ENCODE measurements at regions not wholly inside any gene's neighbourhood (a gene's known extent, or its start where the extent isn't known, plus 50 kb on each side); places are given as distances from the start of the nearest gene placed in this dataset.
"Not testable (repeated sequence)": the region's sequence is repeated elsewhere in the genome, so short reads cannot be mapped to it uniquely, and the experiment has no call there.

DNA sequence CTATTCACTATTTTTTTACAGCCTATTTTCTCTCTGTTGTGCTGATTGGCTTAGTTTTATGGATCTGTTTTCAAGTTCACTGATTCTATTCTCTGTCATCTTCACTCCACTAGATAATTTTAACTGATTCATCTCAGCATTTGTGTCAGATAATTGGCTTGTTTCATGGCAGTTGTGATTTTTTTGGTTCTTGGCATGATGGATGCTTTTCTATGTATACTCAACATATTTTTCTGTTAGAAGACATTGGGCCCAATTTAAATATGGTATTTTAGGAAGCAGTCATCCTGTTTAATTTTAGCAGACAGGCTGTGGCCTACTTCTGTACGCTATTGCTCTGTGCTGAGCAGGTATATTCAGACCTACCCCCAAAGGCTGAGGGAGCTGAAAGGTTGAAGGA, 1865.3 kb upstream of the ACO1 start:
- DNase-seq (ENCODE audit: low spot score) = no peak

DNA sequence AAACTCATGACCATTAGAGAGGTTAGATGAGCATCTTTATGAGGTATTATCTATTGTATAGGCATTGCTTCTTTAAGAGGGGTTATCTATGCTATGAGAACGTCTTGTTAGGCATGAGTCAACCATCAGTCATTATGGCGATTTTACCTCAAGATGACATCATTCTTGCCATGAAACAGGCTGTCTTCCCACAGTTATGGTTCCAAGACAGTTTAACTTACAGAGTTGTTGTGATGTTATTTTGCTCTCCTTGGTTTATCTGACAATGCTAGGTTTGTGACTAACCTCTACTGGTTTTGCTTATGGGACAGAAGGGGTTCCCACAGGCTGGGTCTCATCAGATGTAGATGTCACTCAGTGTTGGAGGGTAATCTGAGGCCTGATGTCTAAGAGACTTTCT, 1864.7 kb upstream of the ACO1 start:
- DNase-seq (ENCODE audit: low spot score) = no peak

DNA sequence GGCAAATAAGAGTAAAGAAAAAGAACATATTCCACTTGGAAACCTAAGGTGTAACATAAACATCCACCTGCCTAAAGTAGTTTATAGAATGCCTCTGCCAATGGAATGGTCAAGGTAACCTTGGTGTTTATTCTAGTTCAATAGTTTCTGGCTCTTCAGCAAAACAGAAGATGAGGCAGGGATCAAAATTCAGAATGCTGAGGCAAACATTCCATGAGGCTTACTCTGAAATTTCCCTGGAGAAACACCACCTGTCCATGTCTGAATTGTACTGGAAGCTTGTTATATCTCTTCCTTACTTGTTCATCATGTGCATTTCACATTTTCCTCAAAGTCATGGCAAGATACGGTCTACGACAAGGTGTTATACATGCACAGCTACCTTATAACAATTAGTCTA, 1862.4 kb upstream of the ACO1 start:
- DNase-seq (ENCODE audit: low spot score) = no peak

DNA sequence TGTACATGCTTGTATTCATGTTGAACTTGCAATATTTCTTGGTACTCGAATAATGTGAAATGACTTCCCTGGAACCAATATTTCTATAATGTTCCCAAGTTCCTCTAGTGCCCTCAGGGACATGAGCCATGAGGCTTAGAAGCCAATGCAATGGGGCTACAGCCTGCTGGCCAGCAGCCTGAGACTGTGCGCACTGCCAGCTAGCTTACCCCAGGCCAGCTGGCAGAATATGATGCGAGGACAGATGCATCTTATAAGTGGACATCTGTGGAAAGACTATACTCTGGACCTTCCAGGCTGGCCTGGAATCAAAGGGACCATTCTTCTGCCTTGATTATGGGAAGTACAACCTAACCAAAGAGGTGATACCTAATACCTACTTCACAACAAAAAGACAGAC, 1862.0 kb upstream of the ACO1 start:
- peak; percentile 78 for DNase-seq (ENCODE audit: low spot score)

DNA sequence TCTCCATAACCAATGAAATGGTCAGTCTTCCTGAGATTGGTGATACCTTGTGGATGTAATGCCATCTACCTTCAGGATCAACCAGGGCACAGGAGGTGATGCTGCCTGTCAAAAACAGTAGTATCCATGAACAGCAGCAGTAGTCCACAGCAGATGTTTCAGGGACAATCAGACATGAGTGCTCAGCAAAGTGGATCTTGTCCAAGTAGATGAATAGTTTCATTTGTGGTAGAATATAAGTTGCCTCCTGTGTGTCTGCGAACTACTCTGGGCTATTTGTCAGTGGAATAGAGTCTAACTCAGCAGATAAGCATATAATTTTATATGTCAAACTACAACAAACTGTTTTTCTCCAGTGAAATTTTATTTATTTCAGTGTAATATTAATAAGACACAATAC, 1860.1 kb upstream of the ACO1 start:
- DNase-seq (ENCODE audit: low spot score) = peak; percentile 39

DNA sequence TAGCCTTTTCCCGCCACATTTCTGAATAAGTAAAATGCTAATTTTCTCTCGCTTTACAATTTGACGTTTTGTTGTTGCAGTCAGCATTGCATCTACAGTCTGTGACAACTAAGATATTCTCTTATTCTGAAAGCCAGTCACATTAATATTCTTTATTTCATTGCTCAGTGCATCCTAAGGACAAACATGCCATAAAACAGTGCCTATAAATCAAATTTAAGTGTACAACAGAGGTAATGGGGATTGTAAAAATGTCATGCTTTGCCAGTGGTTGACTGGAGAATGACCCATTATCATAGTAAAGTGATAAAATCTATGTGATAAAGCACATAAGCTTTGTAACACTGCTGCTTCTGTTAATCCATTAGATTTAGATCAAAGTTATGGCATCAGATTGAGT, 1850.0 kb upstream of the ACO1 start:
- DNase-seq (ENCODE audit: low spot score) = no peak

DNA sequence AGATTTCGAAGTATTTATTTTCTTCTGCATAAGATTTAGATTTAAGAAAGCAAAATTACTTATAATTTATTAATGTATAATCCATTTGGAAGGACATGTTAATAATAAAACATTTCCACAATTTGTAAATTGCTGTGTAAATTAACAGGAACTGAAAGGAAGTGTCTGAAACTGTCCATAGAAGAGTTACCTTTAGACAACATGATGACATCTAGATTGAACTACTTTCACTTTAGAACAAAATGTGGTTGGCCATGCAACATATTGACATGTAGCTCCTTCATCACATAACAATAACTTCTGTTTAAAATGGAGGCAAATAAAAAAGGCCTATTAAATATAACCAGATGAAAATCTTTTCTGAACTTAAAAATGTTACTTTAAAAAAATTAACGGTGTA, 1849.5 kb upstream of the ACO1 start:
- no peak for DNase-seq (ENCODE audit: low spot score)

DNA sequence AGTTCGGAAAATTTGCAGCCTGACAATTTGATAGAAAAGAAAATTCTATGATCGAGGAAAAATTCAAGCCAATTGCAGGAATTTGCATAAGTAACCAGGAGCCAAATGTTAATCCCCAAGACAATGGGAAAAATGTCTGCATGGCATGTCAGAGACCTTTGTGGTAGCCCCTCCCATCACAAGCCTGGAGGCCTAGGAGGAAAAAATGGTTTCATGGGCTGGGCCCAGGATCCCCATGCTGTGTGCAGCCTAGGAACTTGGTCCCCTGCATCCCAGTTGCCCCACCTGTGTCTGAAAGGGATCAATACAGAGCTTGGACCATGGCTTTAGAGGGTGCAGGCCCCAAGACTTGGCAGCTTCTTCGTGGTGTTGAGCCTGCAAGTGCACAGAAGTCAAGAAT, 1847.9 kb upstream of the ACO1 start:
- no peak for DNase-seq (ENCODE audit: low spot score)

DNA sequence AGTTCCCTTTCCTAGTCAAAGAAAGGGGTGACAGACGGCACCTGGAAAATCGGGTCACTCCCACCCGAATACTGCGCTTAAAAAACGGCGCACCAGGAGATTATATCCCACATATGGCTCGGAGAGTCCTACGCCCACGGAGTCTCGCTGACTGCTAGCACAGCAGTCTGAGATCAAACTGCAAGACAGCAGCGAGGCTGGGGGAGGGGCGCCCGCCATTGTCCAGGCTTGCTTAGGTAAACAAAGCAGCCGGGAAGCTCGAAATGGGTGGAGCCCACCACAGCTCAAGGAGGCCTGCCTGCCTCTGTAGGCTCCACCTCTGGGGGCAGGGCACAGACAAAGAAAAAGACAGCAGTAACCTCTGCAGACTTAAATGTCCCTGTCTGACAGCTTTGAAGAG, 1844.7 kb upstream of the ACO1 start:
- DNase-seq (ENCODE audit: low spot score) = not testable (repeated sequence)

DNA sequence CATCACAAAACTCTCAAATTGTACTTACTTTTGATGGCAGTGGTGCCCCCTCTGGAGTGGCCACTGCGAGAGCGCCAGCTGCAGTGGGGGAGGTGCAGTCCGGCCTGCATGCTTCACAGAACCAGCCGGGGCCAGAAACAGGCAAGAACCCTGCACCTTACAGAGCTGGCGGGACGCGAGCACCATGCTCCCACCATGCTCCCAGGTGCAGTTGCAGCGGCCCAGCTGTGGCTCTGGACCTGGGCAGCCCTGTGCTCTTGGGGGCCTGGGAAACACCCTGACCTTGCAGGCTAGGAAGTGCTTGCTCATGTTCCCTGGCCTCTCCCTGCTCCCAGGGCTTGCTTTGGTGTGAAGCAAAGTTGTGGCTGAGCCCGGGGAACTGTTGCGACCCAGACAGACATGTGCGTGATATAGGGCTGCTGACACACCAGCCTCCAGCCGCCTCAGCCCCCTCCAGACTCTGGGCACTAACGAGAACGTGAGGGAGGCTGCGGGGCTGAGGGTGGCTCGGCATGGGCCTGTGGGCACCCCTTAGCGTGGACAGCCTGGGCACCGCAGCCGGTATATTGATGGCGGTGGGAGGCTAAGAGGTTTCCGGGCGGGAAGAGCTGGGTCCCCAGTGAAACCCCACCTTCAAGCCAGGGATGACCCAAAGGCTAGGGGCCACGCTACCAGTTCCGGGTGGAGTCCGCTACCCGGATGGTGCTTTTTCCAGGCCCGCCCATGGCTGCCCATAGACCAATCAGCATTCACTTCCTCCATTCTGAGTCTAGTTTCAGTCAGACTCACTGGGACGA, 1809.9 kb upstream of the ACO1 start:
- no peak for DNase-seq (ENCODE audit: low spot score)

DNA sequence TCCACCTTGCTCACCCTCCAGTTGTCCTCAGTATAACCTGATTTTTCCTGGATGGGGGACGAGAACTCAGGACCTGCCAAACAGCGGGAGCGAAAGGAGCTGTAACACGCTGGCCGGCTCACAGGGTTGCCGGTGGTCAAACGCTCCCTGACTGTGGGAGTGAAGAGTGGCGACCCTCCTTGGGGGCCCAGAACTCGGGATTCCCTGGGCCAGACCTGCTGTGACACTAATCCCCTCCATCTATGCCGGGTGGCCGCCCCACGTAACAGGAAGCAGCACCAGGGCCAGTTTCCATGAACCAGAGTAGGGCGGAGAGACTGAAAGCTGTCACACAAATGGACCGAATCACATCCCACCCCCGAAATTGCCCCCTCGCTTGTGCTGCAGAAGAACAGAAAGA, 1809.2 kb upstream of the ACO1 start:
- no peak for DNase-seq (ENCODE audit: low spot score)

DNA sequence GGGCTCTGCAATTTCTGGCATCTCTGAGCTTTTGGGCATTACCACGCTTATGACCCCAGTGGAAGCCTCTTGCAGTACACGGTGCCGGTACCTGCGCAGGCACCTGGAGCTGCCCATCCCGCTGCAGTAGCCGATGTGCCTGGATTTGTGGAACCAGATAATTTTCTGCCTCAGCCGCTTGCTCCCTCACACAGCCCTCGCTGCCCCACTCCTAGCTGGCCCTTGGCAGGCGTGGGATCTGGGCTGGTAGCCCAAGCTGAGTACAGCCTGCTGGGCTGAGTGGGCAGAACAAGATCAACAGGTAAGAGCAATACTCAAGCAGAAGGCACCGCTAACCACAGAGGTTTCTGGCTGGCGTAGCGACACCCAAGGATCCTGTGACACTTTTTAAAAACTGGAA, 1808.8 kb upstream of the ACO1 start:
- no peak for DNase-seq (ENCODE audit: low spot score)

DNA sequence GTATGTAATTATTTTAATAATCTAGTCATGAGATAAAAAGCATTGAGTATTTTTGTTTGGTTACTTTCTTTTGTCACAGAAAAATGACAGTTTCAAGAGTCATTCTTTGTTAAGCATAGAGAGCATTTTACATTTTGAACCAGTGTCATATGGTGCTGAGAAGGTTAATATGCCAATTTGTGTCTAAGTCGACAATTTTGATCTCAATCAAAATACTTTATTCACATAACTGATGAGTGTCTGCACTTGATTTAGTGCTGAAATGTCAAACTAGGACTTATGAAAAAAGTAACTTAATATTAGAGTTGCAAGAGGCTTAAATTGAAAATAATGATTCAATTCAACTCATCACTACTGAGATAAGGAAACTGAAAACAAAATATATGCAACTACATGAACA, 1804.6 kb upstream of the ACO1 start:
- DNase-seq (ENCODE audit: low spot score) = no peak

DNA sequence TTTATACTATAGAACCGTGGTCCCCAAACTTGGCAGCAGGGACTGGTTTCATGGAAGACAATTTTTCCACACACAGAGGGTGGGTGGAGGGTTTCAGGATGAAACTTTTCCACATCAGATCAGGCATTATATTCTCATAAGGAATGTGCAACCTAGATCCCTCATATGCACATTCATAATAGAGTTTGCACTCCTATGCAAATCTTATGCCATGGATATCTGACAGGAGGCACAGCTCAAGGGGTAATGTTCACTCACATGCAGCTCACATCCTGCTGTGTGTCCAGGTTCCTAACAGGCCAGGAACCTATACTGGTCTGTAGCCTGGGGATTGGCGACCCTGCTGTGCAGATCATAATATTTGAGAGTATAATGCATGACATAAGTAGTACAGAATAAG, 1802.2 kb upstream of the ACO1 start:
- no peak for DNase-seq (ENCODE audit: low spot score)

DNA sequence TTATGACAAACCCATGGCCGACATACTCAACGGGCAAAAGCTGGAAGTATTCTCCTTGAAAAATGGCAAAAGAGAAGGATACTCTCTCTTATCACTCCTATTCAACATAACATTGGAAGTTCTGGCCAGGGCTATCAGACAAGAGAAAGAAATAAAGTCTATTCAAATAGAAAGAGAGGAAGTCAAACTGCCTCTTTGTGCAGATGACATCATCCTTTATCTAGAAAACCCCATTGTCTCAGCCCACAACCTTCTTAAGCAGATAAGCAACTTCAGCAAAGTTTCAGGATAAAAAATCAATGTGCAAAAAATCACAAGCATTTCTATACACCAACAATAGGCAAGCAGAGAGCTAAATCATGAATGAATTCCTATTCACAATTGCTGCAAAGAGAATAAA, 1799.9 kb upstream of the ACO1 start:
- DNase-seq (ENCODE audit: low spot score) = no peak

DNA sequence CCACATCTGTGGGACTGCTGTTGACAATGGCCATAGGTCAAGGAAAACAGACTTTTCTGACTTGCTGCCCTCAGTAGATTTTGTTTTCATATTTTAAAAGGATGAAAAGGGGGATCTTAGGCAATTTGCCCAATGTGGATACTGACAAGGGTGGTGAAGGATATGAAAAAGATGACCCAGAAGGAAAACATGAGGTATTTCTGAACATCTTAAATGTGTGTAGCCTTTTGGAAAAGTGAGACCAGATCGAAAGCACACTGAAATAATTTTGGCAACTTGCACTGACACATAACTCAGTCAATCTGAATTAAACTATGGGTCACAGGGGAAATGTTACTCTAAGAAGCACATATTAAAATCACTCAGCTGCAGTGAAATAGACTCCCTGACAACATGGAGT, 1793.0 kb upstream of the ACO1 start:
- no peak for DNase-seq (ENCODE audit: low spot score)

DNA sequence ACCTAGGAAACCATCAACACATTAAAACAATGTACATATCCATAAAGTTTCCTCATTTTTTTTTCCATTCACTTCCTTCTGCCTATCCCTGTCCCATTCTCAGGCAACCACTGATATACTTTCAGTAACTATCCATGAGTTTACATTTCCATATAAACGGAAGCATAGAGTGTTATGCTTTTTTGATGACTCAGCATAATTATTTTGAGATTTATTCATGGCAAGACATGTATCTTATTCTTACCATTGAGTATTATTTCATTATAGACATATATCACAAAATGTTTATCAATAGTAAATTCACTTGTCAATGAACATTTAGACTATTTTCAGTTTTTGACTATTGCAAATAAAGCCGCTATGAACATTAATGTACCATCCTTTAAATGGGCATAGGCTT, 1786.8 kb upstream of the ACO1 start:
- no peak for DNase-seq (ENCODE audit: low spot score)

DNA sequence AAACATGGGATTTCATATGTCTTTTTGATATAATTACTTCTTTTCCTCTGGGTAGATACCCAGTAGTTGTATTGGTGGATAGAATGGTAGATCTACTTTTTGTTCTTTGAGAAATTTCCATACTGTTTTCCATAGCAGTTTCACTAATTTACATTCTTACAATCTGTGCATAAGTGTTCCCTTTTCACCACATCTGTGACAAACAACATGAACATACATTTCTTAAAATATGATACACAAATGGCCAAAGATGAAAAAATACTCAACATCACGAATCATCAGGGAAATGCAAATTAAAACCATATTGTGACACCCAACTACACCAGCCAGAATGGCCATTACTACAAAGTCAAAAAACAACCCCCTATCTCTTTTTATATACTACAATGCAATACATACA, 1778.5 kb upstream of the ACO1 start:
- no peak for DNase-seq (ENCODE audit: low spot score)

DNA sequence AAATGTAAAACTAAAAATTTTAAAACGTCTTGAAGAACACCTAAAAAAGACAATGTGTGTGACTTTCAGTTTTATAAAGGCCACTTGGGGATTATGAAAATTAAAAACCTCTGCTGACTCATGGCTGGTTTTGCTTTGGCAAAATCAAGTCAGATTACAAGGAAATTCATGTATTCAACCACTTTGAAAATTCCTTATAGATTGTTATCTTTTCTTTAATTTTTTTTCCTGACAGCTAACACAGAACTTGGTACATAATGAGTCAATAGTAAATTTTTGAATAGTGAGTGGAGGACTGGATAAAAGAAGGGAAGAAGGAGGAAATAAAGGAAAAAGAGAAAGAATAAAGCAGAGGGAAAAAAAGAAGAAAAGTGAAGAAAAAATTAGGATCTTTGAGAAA, 1774.7 kb upstream of the ACO1 start:
- DNase-seq (ENCODE audit: low spot score) = no peak

DNA sequence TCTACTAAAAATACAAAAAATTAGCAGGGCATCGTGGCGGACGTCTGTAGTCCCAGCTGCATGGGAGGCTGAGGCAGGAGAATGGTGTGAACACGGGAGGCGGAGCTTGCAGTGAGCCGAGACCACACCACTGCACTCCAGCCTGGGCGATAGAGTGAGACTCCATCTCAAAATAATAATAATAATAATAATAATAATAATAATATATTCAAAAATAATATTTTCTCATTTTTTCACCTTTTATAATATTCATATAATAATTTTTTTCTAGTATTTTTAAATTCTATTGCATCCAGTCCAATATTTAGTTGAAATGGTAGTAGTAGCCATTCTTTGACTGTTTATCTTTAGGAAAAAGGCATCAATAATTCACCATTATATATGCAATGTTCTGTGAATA, 1767.7 kb upstream of the ACO1 start:
- not testable (repeated sequence) for DNase-seq (ENCODE audit: low spot score)

DNA sequence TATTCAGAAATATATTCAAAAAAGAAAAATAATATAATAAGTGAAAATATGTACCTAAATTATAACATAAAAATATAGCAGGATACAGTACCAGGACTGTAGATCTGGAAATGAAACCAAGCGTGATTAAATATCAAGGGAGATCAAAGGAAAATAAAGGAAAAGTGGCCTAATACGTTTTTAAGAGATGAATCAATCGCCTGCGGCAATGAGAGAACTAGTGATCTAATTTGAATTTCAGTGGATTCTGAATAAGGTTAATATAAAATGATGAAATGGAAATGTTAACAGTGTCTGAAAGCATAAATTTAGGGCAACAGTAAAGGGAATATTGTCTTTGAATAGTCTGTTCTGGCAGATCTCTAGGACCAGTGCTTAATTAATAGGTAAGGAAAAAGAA, 1761.9 kb upstream of the ACO1 start:
- DNase-seq (ENCODE audit: low spot score) = no peak

DNA sequence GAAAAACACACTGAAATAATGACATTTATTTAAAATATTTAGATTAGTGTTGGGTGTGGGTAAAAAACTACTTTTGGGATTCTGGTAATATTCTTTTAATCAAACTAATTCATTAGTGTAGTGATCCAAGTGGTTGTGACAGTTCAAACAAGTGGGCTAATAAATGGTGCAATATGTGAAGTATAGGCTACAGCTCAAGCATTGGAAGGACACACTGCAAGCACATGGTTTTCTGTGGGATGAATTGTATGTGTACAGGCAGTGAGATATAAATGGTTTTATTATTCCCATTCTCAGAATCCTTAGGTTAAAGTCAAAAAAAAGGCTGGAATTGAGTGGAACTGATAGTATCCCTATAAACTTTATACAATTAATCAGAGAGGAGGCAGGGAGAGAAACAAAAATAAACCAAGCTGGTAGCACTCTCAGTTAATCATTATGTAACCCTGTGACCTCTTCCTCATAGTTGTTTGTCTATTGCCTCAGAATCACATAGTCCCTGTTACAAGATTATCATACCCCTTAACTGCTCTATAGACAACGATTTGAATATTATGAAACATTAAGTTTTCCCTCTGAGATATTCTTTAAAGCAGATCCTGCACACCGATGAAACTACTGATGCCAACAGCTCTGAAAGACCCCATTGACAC, 1755.4 kb upstream of the ACO1 start:
- no peak for DNase-seq (ENCODE audit: low spot score)

DNA sequence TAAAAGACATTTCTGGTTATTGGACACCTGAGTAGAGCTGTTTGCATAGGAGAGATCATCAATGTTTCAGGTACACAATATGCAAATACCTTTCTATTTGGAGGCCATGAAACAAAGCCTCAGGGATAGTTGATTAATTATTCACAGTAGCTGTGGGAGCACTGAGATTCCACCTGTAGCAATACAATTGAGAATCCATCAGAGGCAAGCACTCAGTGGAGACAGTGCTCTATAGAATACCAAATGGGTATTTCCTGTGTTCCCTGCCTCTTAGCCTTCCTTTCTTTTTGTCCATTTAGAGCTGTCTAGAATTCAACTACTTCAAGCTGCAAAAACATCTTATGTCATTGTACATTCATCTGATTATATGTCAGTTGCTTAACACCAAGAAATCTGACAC, 1754.0 kb upstream of the ACO1 start:
- no peak for DNase-seq (ENCODE audit: low spot score)

DNA sequence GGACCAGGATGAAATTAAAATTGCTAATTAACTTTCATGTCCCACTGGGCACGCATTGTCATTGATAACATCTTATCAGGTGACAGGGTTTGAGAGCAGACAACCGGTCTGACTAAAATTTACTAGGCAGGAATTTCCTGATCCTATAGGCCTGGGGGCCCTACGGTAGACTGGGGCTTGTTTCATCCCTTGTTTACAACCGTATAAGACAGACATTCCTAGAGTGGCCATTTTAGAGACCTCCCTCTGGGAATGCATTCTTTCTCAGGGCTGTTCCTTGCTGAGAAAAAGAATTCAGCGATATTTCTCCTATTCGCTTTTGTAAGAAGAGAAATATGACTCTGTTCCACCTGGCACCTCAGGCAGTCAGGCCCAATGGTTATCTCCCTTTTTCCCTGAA, 1737.8 kb upstream of the ACO1 start:
- not testable (repeated sequence) for DNase-seq (ENCODE audit: low spot score)
